ENCODE measurements at regions not wholly inside any gene's neighbourhood (a gene's known extent, or its start where the extent isn't known, plus 50 kb on each side); places are given as distances from the start of the nearest gene placed in this dataset.

DNA sequence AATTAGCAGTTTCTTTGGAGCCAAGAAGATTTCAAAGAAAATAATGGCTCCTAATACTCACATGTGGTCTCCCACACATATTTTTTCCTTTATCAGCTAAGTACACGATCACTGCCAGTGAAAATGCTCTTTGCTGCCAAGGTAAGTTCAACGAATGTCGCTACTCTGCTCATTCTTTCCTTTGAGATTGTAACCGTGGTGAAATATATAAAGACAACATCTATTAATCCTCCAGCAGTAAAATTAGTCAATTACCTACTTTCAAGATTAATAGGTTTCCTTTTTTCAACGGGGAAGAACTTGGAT is 672.2 kb downstream of the GATA3 start:
- DNase-seq: no peak

DNA sequence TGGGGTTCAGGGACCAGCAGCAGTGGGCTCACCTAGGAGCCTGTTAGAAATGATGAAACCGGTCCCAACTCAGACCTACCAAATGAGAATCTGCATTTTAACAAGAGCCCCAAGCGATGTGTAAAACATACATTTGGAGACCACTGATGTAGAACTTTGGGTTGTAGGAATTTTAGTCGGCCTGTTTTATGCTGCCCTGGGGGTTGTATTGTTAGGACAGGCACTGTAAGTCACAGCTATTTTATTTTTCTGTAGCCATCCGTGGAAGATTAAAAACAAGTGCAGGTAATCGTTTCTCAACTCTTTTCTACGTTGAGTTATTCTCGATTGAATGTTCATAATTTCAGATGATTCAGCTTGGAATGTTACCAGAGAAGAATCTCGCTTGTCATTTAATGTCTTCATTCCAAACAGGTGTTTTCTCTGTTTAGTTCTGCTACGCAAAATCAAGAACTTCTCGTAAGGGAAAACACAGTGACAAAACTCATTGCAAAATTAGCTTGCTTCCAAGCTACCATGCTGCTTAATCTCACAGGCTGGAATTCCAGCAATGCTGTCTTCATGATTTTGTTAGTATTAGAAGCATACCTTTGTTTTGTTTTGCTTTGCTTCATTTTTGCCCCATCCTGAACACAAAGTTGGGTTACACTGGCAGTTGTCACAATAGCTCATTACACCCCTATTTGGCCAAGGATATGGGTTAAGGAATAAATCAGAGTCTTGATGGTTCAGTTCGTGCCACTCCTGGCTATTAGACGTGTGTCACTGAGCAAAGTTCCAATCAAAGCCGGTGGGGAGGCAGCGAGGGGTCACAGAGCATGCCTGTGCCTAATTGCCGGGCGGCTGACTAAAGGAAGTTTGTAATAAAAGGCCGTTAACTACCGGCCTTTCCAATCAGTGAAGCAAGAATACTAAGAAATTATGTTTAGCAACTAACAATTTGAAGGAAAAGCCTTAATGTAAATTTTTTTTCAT is 676.9 kb downstream of the GATA3 start:
- no peak for DNase-seq

DNA sequence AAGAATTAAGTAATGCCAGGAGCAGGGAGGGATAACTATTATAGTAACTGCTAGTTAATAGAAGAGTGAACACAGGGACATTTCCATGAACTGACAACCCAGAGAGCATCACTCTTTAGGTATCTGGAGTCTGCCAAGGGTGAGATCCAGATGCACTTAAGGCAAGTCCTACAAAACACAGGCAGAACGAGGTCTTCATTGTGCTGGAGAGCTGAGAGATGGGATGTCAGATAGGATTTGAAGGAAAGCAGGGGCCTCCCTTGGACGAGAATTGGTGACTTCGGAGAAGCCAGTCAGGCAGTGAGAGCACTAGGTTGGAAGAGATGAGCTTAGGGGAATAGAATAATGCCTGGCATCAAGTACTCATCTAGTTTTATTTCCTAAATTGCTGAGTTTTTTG is 684.5 kb downstream of the GATA3 start:
- DNase-seq: no peak

DNA sequence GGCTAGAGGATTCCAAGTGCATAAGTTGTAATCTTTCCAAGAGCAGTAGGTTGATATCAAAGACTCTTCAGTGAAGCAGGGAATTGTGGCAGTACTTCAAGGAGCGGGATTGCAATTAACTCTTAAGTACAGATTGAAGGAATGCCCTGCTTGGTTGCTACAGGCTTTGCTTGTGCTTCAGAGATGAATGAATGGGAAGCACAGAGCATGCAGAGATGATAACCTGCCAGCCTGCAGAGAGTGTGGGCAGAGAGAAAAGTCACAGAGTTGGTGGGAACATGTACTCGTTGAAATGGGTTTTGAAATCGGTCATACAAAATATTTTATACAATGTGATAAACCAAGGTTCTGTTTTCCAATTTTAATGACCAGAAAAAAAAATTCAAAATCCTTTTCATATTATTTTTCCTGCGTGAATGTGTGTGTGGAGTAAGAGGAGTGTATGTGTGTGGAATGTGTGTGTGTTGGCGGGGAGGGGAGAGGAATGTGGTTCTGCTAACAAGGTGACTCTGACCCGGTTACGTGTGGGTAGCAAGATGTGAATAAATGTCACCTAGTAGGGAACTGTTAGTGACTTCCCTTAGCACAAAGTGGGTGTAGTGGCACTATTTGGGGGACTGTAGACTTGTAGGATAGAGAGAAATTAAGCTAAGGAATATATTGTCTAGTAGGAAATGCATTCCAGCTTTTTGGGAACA is 697.8 kb downstream of the GATA3 start:
- DNase-seq: no peak

DNA sequence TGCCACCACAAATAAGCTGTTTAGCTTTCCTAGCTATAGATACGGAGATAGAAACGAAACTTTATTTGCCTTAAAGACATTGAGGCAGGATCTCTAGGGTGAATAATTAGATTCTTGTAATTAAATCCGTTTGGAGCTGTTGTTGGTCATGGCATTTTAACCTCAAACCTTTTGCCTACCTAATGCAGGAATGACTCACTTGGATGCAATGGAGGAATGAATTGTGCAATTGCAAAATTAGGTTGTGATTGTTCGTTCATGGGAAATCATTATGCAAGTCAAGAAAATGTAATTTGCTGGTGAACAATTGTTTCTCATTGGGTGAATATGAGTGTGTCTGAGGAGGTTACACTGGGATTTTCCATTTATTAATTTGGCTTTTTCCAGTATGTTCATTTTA is 703.5 kb downstream of the GATA3 start:
- no peak for DNase-seq

DNA sequence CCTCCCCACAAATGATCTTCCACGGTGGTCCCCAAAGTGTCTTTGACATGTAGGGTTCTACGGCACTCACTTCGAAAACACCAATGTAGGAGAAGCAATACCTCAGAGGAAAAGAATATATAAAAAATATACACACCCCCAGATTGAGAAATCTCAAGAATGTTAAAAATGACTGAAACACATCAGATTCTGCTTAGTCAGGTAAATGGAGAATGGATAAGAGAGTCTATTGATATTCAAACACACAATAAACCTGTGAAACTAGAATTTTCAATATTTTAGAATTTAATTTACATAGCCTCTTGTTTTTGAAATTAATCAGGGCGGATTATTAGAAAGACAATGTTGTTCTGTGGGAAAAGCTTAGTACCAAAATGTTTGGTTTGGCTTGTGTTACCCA is 712.4 kb downstream of the GATA3 start:
- no peak for DNase-seq

DNA sequence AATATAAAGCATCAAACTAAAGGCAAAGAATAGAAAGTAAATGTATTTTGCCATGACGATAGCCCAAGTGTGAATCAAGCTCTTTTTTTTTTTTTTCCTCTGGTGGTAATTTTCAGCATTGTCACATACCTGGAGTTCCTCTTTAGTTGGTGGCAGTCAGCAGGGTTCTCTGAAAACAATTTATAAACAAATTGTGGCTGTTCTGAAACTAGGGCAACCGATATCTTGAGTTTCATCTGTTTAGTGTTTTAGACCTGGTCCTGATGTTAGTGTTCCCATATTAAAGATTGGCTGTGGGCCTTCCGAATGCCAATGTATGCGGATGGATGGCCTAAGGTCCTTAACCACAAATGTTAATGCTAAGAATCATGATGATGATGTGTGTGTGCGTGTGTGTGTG is 713.1 kb downstream of the GATA3 start:
- DNase-seq: no peak

DNA sequence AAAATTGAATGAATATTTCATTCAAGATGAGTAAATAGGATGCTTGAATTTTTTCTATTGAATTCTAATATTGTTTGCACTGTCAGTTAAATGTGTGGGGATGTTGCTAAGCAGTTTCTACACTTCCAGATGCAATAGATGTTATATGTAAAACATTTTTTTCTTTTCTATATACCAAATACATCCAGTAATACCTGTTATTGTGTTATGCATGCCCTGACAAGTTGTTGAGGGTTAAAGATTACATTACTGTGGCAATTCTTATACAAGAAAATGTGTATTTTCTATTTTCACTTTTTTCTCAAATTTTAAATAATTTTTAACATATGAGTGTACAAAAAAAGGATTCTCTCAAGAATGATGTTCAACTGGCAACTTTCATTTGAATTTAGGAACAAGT is 713.9 kb downstream of the GATA3 start:
- no peak for DNase-seq

DNA sequence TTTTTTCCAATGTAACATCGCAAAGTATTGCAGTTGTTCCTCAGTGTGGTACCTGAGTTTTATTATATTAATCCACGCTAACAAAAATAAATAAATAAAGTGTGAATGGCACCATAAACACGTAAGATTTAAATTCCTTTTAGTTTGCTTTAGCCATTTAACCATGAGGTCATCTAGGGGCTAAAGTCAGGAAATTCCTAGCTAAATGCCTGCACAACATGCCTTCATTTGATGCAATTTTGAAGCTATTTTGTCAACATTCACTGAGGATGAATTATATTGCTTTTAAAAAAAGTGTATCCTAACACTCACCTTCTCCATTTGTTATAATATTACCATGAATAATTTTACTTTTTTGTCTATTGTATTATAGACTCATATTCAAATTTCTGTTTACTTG is 714.4 kb downstream of the GATA3 start:
- no peak for DNase-seq

DNA sequence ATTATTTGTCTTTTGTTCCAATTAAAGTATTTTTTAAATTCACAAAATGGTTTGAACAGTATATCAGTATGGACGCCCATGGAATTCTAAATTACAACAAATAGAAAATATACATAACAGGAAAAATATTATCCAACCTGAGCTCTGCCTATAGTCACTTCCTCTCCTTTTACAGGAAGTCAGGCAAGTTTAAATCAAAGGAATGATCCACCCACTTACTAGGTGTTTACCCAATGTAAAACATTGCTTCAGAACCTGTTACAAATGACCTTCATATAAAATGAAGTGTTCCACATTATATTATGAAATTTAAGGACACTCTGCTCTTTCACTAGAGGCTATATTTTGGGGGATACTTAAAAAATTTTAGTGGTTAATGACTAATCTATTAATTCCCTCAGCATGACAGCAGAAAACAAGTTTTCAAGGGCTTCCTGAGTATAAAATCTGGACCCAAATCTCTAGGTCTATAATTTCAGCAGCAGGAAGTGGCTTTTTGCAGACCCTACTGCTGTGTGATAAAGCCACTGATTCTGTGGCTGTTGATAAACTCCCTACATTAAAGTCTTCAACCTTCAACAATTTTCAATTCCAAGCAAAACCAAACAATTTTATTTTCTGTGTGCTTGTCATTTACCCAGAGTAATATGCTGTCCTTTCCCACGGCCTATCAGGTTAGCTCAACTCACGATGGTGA is 722.6 kb downstream of the GATA3 start:
- no peak for DNase-seq

DNA sequence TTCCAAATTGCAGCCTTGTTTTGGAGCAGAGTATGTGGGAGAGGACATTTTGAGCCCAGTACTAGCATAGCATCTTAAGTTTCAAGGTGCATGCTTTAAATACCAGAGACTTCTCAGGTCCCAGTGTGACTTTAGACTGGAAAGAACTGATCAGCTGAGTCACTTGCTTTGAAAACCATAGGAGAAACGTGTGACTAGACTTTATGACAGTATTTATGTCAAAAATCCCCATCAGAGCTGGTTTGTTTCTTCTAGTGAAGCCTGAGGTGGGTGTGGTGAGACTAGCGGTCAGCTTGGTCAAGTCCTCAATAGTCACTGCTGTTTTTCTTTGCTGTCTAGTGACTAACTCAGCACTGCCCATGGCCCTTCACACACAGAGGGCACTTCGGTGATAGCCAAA is 724.2 kb downstream of the GATA3 start:
- DNase-seq: no peak

DNA sequence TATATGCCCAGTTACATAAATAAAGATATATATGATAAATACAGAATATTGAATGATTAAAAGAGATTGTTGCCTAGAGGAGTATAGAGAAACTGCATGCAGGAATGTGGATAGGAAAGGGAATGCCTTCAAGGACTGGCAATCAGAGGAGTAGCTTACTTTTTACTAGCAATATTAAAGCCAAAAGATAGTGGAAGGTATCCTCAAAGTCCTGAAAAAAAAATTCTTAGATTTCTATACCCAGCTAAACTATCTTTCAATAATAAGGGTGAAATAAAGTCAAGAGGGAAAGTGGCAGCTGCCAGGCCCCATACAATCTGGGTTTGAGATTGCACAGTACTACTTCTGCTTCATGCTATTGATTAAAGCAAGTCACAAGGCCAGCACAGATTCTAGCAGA is 733.2 kb downstream of the GATA3 start:
- DNase-seq: no peak

DNA sequence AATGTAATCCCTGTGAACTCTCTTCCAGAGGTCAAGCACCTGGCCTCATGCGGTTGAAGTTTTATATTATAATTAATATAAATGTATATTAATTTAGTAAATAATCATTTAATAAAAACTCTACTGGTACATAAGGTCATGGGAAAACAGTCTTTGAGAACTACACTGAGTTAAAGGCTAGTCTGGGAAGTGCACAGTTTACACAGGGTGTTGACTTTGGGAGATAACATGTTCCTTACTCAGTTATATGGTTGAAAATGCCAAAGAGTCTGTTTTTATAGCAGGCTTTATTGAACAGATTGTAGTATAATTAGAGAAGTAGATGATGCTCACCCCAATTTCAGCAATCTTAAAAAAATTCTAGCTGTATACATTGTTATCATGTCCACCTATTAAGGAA is 735.9 kb downstream of the GATA3 start:
- DNase-seq: no peak

DNA sequence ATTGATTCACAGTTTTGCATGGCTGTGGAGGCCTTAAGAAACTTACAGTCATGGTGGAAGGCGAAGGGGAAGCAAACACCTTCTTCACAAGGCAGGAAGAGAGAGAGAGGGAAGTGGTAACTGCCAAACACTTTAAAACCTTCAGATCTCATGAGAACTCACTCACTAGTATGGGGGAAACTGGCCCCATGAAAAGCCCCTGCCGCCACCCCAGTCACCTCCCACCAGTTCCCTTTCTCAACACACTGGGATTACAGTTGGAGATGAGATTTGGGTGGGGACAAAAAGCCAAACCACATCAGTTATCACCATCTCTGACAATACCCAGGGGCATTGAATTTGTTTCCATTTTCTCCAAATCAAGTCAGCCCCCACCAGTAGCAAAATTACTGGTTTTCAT is 740.4 kb downstream of the GATA3 start:
- no peak for DNase-seq

DNA sequence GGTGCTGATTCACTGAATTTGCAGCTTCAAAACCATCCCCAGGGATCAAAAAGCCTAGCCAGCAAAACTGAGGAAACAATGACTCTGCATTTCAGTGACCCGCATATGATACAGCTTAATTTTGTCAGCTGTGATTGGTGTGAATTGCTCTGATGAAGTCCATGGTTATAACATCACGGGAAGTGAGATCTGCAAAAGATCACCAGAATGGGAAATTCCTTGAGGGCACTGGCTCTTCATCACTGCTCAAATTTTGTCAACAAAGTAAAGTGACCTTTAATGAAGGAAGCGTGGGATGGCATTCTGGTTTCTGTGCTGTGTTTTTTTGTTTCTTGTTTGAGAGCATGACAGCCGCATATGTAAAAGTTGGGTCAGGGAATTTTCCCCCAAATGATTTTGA is 745.9 kb downstream of the GATA3 start:
- no peak for DNase-seq

DNA sequence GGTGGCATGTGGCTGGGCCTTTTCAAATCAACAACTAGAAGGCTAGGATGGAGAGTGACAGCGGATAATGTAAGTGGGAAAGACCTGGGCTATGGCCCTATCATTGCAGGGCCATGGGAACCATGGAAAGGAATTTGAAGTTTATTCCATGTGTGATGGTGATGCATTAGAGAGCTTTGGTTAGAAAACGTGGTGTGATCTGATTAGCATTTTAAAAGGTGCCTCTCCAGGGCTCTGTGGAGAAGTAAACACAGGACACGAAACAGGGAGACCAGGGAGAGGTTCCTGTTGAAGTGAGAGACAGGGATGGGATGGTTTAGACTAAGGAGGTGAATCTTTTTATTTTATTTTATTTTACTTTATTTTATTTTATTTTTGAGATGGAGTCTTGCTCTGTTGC is 749.5 kb downstream of the GATA3 start:
- DNase-seq: no peak

DNA sequence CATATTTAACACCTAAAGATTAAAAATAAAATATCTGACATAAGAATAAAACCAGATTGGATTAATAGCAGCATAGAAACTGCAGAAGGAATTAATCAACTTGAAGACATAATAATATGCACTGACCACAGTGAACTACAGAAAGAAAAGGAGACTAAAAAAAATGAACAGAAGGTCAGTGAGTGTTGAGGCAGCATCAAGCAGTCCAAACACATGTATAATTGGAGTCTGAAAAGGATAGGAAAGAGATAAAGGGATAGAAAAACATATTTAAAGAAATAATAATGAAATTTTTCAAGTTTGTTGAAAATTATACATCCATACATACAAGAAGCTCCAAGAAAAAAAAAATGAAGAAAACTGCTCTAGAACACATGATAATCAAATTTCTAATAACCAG is 756.2 kb downstream of the GATA3 start:
- no peak for DNase-seq

DNA sequence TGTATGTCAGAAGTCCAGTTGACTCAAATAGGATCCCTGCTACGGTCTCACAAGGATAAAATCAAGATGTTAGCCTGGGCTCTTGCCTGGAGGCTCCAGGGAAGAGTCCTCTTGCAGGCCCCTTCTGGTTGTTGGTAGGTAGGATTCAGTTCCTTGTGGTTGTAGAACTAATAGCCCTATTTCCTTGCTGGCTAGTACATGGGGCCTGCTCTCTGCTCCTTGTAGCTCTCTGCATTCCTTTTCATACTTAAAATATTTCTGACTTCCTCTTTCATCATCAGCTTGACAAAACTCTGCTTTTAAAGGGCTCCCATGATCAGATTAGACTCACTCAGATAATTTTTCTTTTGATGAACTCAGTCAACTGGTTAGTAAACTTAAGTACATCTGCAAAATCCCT is 756.7 kb downstream of the GATA3 start:
- no peak for DNase-seq

DNA sequence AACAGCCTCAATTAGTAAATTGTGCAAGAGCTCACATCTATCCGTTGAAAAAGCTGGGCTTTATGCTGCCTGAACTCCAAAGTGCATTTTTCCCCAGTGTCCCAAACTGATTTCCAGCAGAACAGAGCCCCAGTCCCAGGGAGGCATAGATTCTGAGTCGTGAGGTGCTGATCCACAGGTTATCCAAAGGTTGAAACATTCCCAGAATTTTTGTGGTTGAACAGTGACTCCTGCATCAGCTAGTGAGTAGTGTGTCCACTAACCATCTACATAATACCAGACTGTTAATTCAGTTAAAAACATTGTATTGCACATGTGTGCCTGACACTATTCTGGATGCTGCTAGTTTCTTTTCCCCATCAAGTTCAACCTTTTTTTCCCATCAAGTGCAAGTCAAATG is 761.5 kb downstream of the GATA3 start:
- no peak for DNase-seq

DNA sequence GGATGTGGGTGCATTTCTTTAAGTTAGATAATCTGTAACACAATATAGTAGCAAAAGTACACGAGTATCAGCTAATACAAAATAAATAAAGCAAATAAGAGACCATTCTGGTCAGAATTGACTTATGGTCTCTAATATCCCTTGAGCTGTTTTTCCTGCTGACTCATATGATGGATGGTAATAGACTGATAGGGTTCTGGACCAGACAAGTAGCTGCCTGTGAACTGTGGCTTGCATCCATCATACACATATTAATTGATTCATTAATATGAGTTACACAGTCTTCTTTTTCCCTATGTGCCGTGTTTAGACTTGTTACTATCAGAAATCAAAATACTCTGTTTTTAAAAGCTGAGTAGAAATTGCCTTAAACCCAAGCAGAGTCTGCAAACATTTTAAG is 762.8 kb downstream of the GATA3 start:
- no peak for DNase-seq

DNA sequence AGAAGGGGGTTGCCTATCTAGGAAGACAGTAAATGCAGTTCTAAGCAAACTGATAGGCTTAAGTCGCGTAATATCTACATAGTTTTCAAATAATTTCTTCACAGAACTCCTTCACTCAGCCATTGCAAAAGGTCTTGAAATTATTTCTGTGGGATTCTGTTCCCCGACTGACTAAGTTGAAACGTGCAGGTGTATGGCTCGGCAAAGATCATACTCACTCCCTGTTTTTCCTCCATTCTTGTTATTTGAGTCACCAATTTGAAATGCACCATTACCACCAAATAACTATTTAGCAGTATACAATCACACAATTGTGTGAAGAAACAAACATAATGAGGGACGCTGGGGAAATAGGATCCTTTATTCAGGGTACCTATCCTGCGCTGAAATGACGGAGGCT is 771.1 kb downstream of the GATA3 start:
- DNase-seq: no peak

DNA sequence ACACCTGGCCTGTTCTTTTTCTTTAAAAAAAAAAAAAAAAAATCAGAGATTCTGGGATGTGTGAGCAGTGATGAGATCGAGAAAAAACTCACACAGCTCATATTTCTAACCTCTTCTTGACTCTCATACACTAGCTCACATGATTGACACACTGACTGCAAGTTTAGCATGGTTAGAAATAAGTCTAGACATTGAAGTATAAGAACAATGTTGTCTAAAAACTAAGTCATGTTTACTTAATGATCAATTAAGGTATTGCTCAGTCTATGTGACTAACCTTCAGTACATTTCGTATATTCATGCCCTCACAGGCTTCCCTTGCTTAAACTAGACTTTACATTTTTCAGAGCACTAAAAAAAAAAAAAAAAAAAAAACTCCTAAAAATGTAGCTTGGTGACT is 775.1 kb downstream of the GATA3 start:
- DNase-seq: no peak

DNA sequence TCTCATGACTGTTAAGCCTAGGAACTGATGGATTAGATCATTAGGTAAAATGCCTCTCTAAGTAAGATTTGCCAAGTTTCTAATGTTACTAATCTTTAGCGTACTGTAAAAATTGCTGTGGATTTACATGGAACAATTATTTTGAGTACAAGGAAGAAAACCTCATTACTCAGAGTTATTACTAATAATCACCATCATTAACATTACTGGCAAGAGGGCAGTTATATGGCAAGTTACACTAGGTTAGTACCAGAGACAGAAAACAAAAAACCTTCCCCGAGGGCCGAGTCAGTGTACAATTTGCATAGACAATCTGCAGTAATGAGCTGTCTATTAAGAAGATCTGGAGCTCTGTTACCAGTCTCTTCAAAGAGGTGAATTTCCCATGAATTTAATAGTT is 775.6 kb downstream of the GATA3 start:
- DNase-seq: no peak

DNA sequence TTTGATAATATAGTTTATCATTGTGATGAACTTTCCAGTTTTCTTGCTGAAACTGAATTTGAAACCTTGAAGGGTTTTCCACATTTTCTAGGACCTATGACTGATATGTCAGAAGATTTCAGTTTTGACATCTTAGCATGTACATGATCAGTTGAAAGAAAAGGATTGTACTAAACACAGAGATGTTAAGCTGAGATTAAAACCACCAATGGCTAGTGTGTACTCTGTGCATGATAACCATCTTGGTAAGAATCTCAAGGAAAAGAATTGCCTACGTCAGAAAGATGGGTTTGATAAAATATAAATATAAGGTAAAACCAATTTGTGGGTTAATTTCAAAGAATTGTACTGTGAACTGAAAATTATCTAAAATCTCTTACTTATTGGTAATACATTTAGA is 776.4 kb downstream of the GATA3 start:
- DNase-seq: no peak

Data from SIG-M5 (cell line).